OCI-LY1 (cell line): ENCODE measurements at regions not wholly inside any gene's neighbourhood (a gene's known extent, or its start where the extent isn't known, plus 50 kb on each side); places are given as distances from the start of the nearest gene placed in this dataset.
"Not testable (repeated sequence)": the region's sequence is repeated elsewhere in the genome, so short reads cannot be mapped to it uniquely, and the experiment has no call there.

Experiments used
- H2AFZ ChIP-seq: fragments of 200-600 bp; sonication (generic), shearing (Covaris generic); 2 replicates; pipeline ENCODE4 v1.6.0; 2014; ENCODE audit warnings: antibody characterized with exemption, mild to moderate bottlenecking, low read length
- H3F3A ChIP-seq: fragments of 200-600 bp; sonication (generic), shearing (Covaris generic); 2 replicates; pipeline ENCODE4 v1.6.0; 2014; ENCODE audit warnings: mild to moderate bottlenecking, antibody characterized with exemption, low read length, moderate library complexity; ENCODE audit not compliant: insufficient read depth
- H3K27ac ChIP-seq: fragments of 200-600 bp; sonication (generic); 2 replicates; pipeline ENCODE4 v1.5.1; 2014; ENCODE audit warnings: low read length, mixed run types, mild to moderate bottlenecking, low read depth; ENCODE audit not compliant: poor library complexity, severe bottlenecking
- H3K27me3 ChIP-seq: fragments of 200-600 bp; sonication (generic); 2 replicates; pipeline ENCODE4 v1.6.0; 2014; ENCODE audit warnings: antibody characterized with exemption, mild to moderate bottlenecking, low read length, moderate library complexity; ENCODE audit not compliant: insufficient read depth
- H3K36me3 ChIP-seq: fragments of 200-600 bp; sonication (generic); 2 replicates; pipeline ENCODE4 v1.6.1; 2014; ENCODE audit warnings: mild to moderate bottlenecking, antibody characterized with exemption, low read length, moderate library complexity, mixed read lengths; ENCODE audit not compliant: insufficient read depth
- H3K4me1 ChIP-seq: fragments of 200-600 bp; sonication (generic); 2 replicates; pipeline ENCODE4 v1.5.1; 2014; ENCODE audit warnings: mild to moderate bottlenecking, low read length, moderate library complexity; ENCODE audit not compliant: insufficient read depth, severe bottlenecking
- H3K4me2 ChIP-seq: fragments of 200-600 bp; sonication (generic), shearing (Covaris generic); 2 replicates; pipeline ENCODE4 v1.6.1; 2014; ENCODE audit warnings: low read length
- H3K4me3 ChIP-seq: fragments of 200-600 bp; sonication (generic); 2 replicates; pipeline ENCODE4 v1.5.1; 2014; ENCODE audit warnings: low read length, low read depth, mild to moderate bottlenecking, mixed read lengths; ENCODE audit not compliant: poor library complexity, severe bottlenecking
- H3K79me2 ChIP-seq: fragments of 200-600 bp; shearing (Covaris generic); 2 replicates; pipeline ENCODE4 v1.6.1; 2016; ENCODE audit warnings: mixed run types, low read length, mixed read lengths; ENCODE audit not compliant: insufficient read depth
- H3K9ac ChIP-seq: fragments of 200-600 bp; sonication (generic), shearing (Covaris generic); 2 replicates; pipeline ENCODE4 v1.6.1; 2014; ENCODE audit warnings: mild to moderate bottlenecking, low read length, mixed read lengths
- H3K9me2 ChIP-seq: fragments of 200-600 bp; sonication (generic), shearing (Covaris generic); 2 replicates; pipeline ENCODE4 v1.6.1; 2014; ENCODE audit warnings: low read depth, mild to moderate bottlenecking, low read length, mixed read lengths
- H3K9me3 ChIP-seq: fragments of 200-600 bp; shearing (Covaris generic); 2 replicates; pipeline ENCODE4 v1.6.1; 2014; ENCODE audit warnings: low read length, mixed read lengths
- H4K20me1 ChIP-seq: fragments of 200-600 bp; sonication (generic), shearing (Covaris generic); 2 replicates; pipeline ENCODE4 v1.6.0; 2016; ENCODE audit warnings: mild to moderate bottlenecking, low read length; ENCODE audit not compliant: insufficient read depth
- EZH2 ChIP-seq: fragments of 200-600 bp; sonication (generic), shearing (Covaris generic); IDR thresholded peaks from 2 replicates; pipeline ENCODE4 v1.8.0; 2017; ENCODE audit warnings: borderline replicate concordance, mixed run types, mild to moderate bottlenecking, antibody characterized with exemption, low read length, moderate library complexity, mixed read lengths
- TF ChIP-seq, protein P1 (sequence below): fragments of 200-600 bp; sonication (generic), shearing (Covaris generic); IDR thresholded peaks from 2 replicates; pipeline ENCODE4 v1.5.1; 2017; ENCODE audit warnings: mild to moderate bottlenecking, antibody characterized with exemption, low read length, moderate library complexity, mixed read lengths

DNA sequence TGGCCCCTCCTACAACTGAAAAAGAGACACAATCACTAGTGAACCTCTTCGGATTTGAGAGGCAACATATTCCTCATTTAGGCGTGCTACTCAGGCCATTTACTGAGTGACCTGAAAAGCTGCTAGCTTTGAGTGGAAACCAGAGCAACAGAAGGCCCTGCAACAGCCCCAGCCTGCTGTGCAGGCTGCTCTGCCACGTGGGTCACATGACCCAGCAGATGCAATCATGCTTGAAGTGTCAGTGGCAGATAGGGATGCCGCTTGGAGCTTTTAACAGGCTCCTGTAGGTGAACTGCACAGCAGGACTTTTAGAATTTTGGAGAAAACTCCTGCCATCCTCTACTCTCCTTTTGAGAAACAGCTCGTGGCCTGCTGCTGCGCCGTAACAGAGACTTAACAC lies 578.6 kb upstream of the RAB6C start:
- Histone ChIP-seq H3K27ac (no peak overlapping the region), H3K27me3 (no peaks in the 10 kb centered on the region), H3K4me1 (no peaks in the 10 kb centered on the region), H3K4me2 (no peak overlapping the region), H4K20me1 (no peaks in the 10 kb centered on the region), H3K79me2 (no peaks in the 10 kb centered on the region), H3K36me3 (no peaks in the 10 kb centered on the region), H2AFZ (no peak overlapping the region), H3K4me3 (no peak overlapping the region), H3F3A (no peaks in the 10 kb centered on the region), H3K9ac (no peak overlapping the region), H3K9me2 (no peaks in the 10 kb centered on the region), H3K9me3 (no peaks in the 10 kb centered on the region)
- TF ChIP-seq EZH2, result no peak
- TF ChIP-seq, protein P1, sequence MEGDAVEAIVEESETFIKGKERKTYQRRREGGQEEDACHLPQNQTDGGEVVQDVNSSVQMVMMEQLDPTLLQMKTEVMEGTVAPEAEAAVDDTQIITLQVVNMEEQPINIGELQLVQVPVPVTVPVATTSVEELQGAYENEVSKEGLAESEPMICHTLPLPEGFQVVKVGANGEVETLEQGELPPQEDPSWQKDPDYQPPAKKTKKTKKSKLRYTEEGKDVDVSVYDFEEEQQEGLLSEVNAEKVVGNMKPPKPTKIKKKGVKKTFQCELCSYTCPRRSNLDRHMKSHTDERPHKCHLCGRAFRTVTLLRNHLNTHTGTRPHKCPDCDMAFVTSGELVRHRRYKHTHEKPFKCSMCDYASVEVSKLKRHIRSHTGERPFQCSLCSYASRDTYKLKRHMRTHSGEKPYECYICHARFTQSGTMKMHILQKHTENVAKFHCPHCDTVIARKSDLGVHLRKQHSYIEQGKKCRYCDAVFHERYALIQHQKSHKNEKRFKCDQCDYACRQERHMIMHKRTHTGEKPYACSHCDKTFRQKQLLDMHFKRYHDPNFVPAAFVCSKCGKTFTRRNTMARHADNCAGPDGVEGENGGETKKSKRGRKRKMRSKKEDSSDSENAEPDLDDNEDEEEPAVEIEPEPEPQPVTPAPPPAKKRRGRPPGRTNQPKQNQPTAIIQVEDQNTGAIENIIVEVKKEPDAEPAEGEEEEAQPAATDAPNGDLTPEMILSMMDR, result no peak

DNA sequence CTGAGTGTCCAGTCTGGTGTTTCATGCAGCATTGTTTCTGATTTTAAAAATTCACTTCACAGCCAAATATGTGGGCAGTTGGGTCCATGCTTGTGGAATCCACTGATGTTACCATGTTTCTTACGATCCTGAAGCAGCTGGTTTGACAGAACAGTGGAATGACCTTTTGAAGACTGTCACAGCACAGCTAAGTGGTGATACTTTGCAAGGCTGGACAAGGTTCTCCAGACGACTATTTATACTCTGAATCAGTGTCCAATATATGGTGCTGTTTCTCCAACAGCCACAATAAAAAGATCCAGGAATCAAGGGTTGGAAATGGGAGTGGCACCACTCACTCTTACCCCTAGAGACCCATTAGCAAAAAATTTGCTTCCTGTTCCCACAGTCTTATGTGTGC lies 577.4 kb upstream of the RAB6C start:
- Histone ChIP-seq H3K27me3 (no peaks in the 10 kb centered on the region), H3K27ac (no peak overlapping the region), H3K4me1 (no peaks in the 10 kb centered on the region), H3K4me2 (no peak overlapping the region), H4K20me1 (no peaks in the 10 kb centered on the region), H3K36me3 (no peaks in the 10 kb centered on the region), H2AFZ (no peak overlapping the region), H3K79me2 (no peaks in the 10 kb centered on the region), H3K9me3 (no peaks in the 10 kb centered on the region), H3K4me3 (no peak overlapping the region), H3K9ac (no peak overlapping the region), H3F3A (no peaks in the 10 kb centered on the region), H3K9me2 (no peaks in the 10 kb centered on the region)
- TF ChIP-seq EZH2, result no peak
- TF ChIP-seq, protein P1, result no peak

DNA sequence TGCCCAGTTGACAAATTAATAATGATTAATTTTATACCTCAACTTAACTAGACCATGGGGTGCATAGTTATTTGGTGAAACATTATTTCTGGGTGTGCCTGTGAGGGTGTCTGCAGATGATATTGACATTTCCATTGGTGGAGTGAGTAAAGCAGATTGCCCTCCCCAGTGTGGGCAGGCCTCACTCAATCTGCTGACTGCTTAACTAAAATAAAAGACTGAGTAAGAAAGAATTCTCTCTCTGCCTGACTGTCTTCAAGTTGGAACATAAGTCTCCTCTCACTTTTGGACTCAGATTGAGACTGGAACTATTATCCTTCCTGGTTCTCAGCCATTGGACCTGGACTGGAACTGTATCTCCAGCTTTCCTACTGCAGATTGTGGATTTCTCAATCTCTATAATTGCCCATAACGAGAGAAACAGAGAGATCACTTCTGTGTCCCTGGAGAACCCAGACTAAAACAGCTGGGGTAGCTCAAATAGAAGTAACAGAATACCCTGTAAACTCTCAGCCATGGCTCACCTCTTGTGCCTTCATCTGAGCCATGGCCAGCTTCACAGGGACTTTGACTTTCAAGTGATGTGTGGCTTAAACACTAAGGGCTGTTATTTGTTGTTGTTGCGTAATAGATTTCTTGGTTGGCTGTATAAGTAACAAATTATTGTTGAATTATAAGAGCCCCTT lies 575.3 kb upstream of the RAB6C start:
- no peak overlapping the region for H3K4me2 ChIP-seq
- no peaks in the 10 kb centered on the region for H3K4me1 ChIP-seq
- no peaks in the 10 kb centered on the region for H4K20me1 ChIP-seq
- H3K9ac ChIP-seq, result no peak overlapping the region
- no peaks in the 10 kb centered on the region for H3K9me3 ChIP-seq
- no peaks in the 10 kb centered on the region for H3K79me2 ChIP-seq
- no peak overlapping the region for H2AFZ ChIP-seq
- H3K36me3 ChIP-seq, result no peaks in the 10 kb centered on the region
- no peaks in the 10 kb centered on the region for H3K9me2 ChIP-seq
- no peaks in the 10 kb centered on the region for H3F3A ChIP-seq
- TF ChIP-seq EZH2, result no peak
- no peak overlapping the region for H3K27ac ChIP-seq
- H3K4me3 ChIP-seq, result no peak overlapping the region
- H3K27me3 ChIP-seq, result no peaks in the 10 kb centered on the region

DNA sequence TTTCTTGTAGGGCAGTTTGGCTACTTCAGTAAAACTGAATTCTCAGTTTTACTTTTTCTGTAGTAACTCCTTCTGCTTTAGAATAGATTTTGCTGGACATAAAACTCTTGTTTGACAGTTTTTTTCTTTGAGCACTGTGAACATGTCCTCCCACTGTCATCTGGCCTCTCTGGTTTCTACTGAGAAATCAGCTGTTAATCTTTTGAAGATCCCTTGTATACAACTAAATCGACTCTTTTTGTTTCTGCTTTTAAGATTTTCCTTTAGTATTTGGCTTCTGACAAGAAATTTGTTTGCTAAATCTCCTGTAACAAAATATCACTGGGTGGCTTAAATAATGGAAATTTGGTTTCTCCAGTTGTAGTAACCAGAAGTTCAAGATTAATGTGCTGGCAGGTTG lies 570.9 kb upstream of the RAB6C start:
- Histone ChIP-seq H2AFZ (no peak overlapping the region), H3K9ac (no peak overlapping the region), H3K79me2 (no peaks in the 10 kb centered on the region), H4K20me1 (no peaks in the 10 kb centered on the region), H3K27me3 (no peaks in the 10 kb centered on the region), H3F3A (no peaks in the 10 kb centered on the region), H3K36me3 (no peaks in the 10 kb centered on the region), H3K27ac (no peak overlapping the region), H3K9me3 (no peaks in the 10 kb centered on the region), H3K4me1 (no peaks in the 10 kb centered on the region), H3K4me3 (no peak overlapping the region), H3K4me2 (no peak overlapping the region), H3K9me2 (no peaks in the 10 kb centered on the region)
- TF ChIP-seq, protein P1, result no peak
- TF ChIP-seq EZH2, result no peak

DNA sequence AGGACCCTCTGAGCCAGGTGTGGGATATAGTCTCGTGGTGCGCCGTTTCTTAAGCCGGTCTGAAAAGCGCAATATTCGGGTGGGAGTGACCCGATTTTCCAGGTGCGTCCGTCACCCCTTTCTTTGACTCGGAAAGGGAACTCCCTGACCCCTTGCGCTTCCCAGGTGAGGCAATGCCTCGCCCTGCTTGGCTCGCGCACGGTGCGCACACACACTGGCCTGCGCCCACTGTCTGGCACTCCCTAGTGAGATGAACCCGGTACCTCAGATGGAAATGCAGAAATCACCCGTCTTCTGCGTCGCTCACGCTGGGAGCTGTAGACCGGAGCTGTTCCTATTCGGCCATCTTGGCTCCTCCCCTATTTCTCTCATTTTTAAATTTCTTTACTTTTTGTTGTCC lies 562.4 kb upstream of the RAB6C start:
- not testable (repeated sequence) for H3K9me2 ChIP-seq, H3K36me3 ChIP-seq, H3K9ac ChIP-seq, H4K20me1 ChIP-seq, H3K79me2 ChIP-seq, H3K4me3 ChIP-seq, H3K9me3 ChIP-seq, H3F3A ChIP-seq, H3K4me2 ChIP-seq, H3K4me1 ChIP-seq, H2AFZ ChIP-seq, H3K27ac ChIP-seq, H3K27me3 ChIP-seq
